Gastrocnemius medialis (tissue), 4 donors: ENCODE measurements at regions not wholly inside any gene's neighbourhood (a gene's known extent, or its start where the extent isn't known, plus 50 kb on each side); places are given as distances from the start of the nearest gene placed in this dataset.

Experiments
- ATAC-seq, 2 donors: fragments of 150-250 bp; one replicate each; pipeline ENCODE4 v1.9.1; 2016
- DNase-seq, 2 donors: peaks; one replicate each; pipeline ENCODE4 v3.0.0-alpha.2; 2019
- H3K27ac ChIP-seq, 4 donors: fragments of 200-600 bp; sonication (generic); 1 replicate in 1 of 4; 2 replicates in 3 of 4; pipeline ENCODE4 v1.5.1; 2016 to 2018; ENCODE audit warnings: mild to moderate bottlenecking in 2 of 4, moderate library complexity in 1 of 4
- H3K27me3 ChIP-seq, 3 donors: fragments of 200-600 bp; sonication (generic) in 2 of 3; 1 replicate in 1 of 3; 2 replicates in 2 of 3; pipeline versions ENCODE4 v1.5.1 to v1.6.0; 2016 to 2019; ENCODE audit warnings: mild to moderate bottlenecking in 1 of 3, moderate library complexity in 1 of 3
- H3K36me3 ChIP-seq, 2 donors: fragments of 200-600 bp; sonication (generic) in 1 of 2; one replicate each; pipeline ENCODE4 v1.5.1; 2017 to 2018
- H3K4me1 ChIP-seq, 2 donors: fragments of 200-600 bp; sonication (generic) in 1 of 2; one replicate each; pipeline ENCODE4 v1.5.1; 2016 to 2017; ENCODE audit warnings: mild to moderate bottlenecking in 2 of 2
- H3K4me3 ChIP-seq, 4 donors: fragments of 200-600 bp; sonication (generic) in 3 of 4; 1 replicate in 1 of 4; 2 replicates in 3 of 4; pipeline ENCODE4 v1.5.1; 2016 to 2019; ENCODE audit warnings: mild to moderate bottlenecking in 2 of 4
- H3K9me3 ChIP-seq, 3 donors: fragments of 200-600 bp; sonication (generic) in 2 of 3; 1 replicate in 1 of 3; 2 replicates in 2 of 3; pipeline ENCODE4 v1.5.1; 2016 to 2019
- CTCF ChIP-seq, 5 experiments: fragments of 450-650 bp in 3 of 5; fragments of 200-600 bp in 2 of 5; sonication (generic) in 2 of 5; IDR thresholded peaks in 4 of 5; conservative IDR thresholded peaks in 1 of 5; 1 replicate in 4 of 5; 2 replicates in 1 of 5; pipeline ENCODE4 v1.5.1; 2016 to 2019; ENCODE audit warnings: antibody characterized with exemption in 5 of 5, mild to moderate bottlenecking in 3 of 5, moderate library complexity in 3 of 5
- POLR2A ChIP-seq, 2 donors: fragments of 450-650 bp; IDR thresholded peaks; one replicate each; pipeline ENCODE4 v1.6.1; 2017; ENCODE audit warnings: antibody characterized with exemption in 2 of 2, mild to moderate bottlenecking in 2 of 2, moderate library complexity in 2 of 2
- in situ Hi-C, 4 donors: fragments of 200-750 bp; cut with MboI; loops; one replicate each; pipeline versions ENCODE4 v1.15.0 to v1.8.0; 2017; ENCODE audit warnings: low sequenced_read_pairs in 4 of 4
- intact Hi-C: fragments of 100-400 bp; cut with DNase I; formaldehyde crosslinking; loops from one replicate; pipeline ENCODE4 v1.15.1; 2023; ENCODE audit warnings: low total_unique reads

- Histone ChIP-seq H3K27ac (no peak overlapping the region), H3K4me3 (no peak overlapping the region), H3K9me3 (no peaks in the 10 kb centered on the region), H3K27me3 (no peaks in the 10 kb centered on the region), H3K4me1 (no peaks in the 10 kb centered on the region), H3K36me3 (no peaks in the 10 kb centered on the region)
- in situ Hi-C loops: no loop called here
- intact Hi-C loops: no loop called here
- TF ChIP-seq POLR2A (IDR thresholded peaks at IDR 0.05): no peak
- no peak for TF ChIP-seq CTCF (IDR thresholded peaks at IDR 0.05 in 4 of 5, conservative IDR thresholded peaks at IDR 0.05 in 1 of 5)
- no peak for DNase-seq
- ATAC-seq: no peak
Measured at GRCh38 chr21:22096314-22096713, 1098.1 kb downstream of the NCAM2 start.

GRCh38 chr21:22106720-22107410 lies 1108.7 kb downstream of the NCAM2 start:
- Histone ChIP-seq H3K27ac (no peak overlapping the region), H3K9me3 (no peaks in the 10 kb centered on the region), H3K36me3 (no peaks in the 10 kb centered on the region), H3K27me3 (no peaks in the 10 kb centered on the region), H3K4me1 (no peaks in the 10 kb centered on the region), H3K4me3 (no peak overlapping the region)
- intact Hi-C loops (no loop called here), in situ Hi-C loops (no loop called here)
- no peak for TF ChIP-seq POLR2A (IDR thresholded peaks at IDR 0.05)
- no peak for TF ChIP-seq CTCF (IDR thresholded peaks at IDR 0.05 in 4 of 5, conservative IDR thresholded peaks at IDR 0.05 in 1 of 5)
- no peak for DNase-seq
- no peak for ATAC-seq

- Histone ChIP-seq H3K36me3 (no peaks in the 10 kb centered on the region), H3K4me1 (no peaks in the 10 kb centered on the region), H3K27ac (no peak overlapping the region), H3K9me3 (no peaks in the 10 kb centered on the region), H3K4me3 (no peak overlapping the region), H3K27me3 (no peaks in the 10 kb centered on the region)
- no peak for ATAC-seq
- DNase-seq: no peak
- no peak for TF ChIP-seq CTCF (IDR thresholded peaks at IDR 0.05 in 4 of 5, conservative IDR thresholded peaks at IDR 0.05 in 1 of 5)
- TF ChIP-seq POLR2A (IDR thresholded peaks at IDR 0.05): no peak
- in situ Hi-C loops: no loop called here
- intact Hi-C loops: no loop called here
Measured at GRCh38 chr21:22115746-22116145, 1117.5 kb downstream of the NCAM2 start.

- no peak for TF ChIP-seq CTCF (IDR thresholded peaks at IDR 0.05 in 4 of 5, conservative IDR thresholded peaks at IDR 0.05 in 1 of 5)
- TF ChIP-seq POLR2A (IDR thresholded peaks at IDR 0.05): no peak
- no peak for DNase-seq
- intact Hi-C loops: no loop called here
- in situ Hi-C loops: no loop called here
- ATAC-seq: no peak
- Histone ChIP-seq H3K27ac (no peak overlapping the region), H3K4me1 (no peaks in the 10 kb centered on the region), H3K27me3 (no peaks in the 10 kb centered on the region), H3K4me3 (no peak overlapping the region), H3K9me3 (no peaks in the 10 kb centered on the region), H3K36me3 (no peaks in the 10 kb centered on the region)
Measured at GRCh38 chr21:22120616-22121266, 1122.5 kb downstream of the NCAM2 start.
